Activated CD8-positive, alpha-beta T cell treated with anti-CD3 and anti-CD28 coated beads for 36 hours (primary cell): ENCODE measurements at regions not wholly inside any gene's neighbourhood (a gene's known extent, or its start where the extent isn't known, plus 50 kb on each side); places are given as distances from the start of the nearest gene placed in this dataset.

Source experiments
- ATAC-seq: fragments of 200-7000 bp; cut with Tn5 transposase; one replicate; pipeline ENCODE4 v1.10.0; 2021; ENCODE audit warnings: mild to moderate bottlenecking, moderate library complexity
- CTCF ChIA-PET: fragments of 350-600 bp; sonication (Branson Sonifier 250); formaldehyde crosslinking; loops from one replicate; lab custom pipeline; 2021; ENCODE audit warnings: antibody characterized with exemption; lab: Charles Lee
- POLR2A ChIA-PET: fragments of 350-600 bp; sonication (Branson Sonifier 250); formaldehyde crosslinking; loops from one replicate; lab custom pipeline; 2021; ENCODE audit warnings: antibody characterized with exemption; lab: Charles Lee
- DNase-seq: peaks from one replicate; pipeline ENCODE4 v3.0.0-alpha.2; 2020
- H3K27ac Mint-ChIP-seq: one replicate; pipeline ENCODE4 v1.8.0; 2021; ENCODE audit warnings: mild to moderate bottlenecking, mixed read lengths
- H3K27me3 Mint-ChIP-seq: one replicate; pipeline ENCODE4 v1.8.0; 2021; ENCODE audit warnings: mixed read lengths
- H3K36me3 Mint-ChIP-seq: one replicate; pipeline ENCODE4 v1.8.0; 2021; ENCODE audit warnings: low read depth, mixed read lengths
- H3K4me1 Mint-ChIP-seq: one replicate; pipeline ENCODE4 v1.8.0; 2021; ENCODE audit warnings: low read depth, mixed read lengths
- H3K4me3 Mint-ChIP-seq: one replicate; pipeline ENCODE4 v1.8.0; 2021; ENCODE audit warnings: mild to moderate bottlenecking, moderate library complexity, mixed read lengths
- H3K9me3 Mint-ChIP-seq: one replicate; pipeline ENCODE4 v1.8.0; 2021; ENCODE audit warnings: mixed read lengths
- CTCF ChIP-seq: fragments of 200-600 bp; IDR thresholded peaks from one replicate; pipeline ENCODE4 v1.8.0; 2022; ENCODE audit warnings: antibody characterized with exemption, mild to moderate bottlenecking
- intact Hi-C: fragments of 100-400 bp; cut with micrococcal nuclease; formaldehyde crosslinking; loops from one replicate; pipeline ENCODE4 v1.10.0; 2022

- Mint-ChIP-seq H3K27me3 (peaks cover 2% of the 10 kb centered on the region), H3K36me3 (no peaks in the 10 kb centered on the region), H3K27ac (no peak overlapping the region), H3K4me1 (no peaks in the 10 kb centered on the region), H3K4me3 (no peak overlapping the region), H3K9me3 (no peaks in the 10 kb centered on the region)
- DNase-seq (no peak), ATAC-seq (no peak)
- intact Hi-C loops, result no loop called here
- POLR2A ChIA-PET, result no interaction called here
- TF ChIP-seq CTCF, result no peak
- CTCF ChIA-PET, result no interaction called here
Measured at GRCh38 chr6:95682476-95682875, 105.1 kb downstream of the MANEA start.

GRCh38 chr6:95685822-95686221 is 108.5 kb downstream of the MANEA start:
- Mint-ChIP-seq H3K27me3 (no peaks in the 10 kb centered on the region), H3K4me3 (no peak overlapping the region), H3K9me3 (peaks cover under 1% of the 10 kb centered on the region), H3K36me3 (no peaks in the 10 kb centered on the region), H3K4me1 (no peaks in the 10 kb centered on the region), H3K27ac (no peak overlapping the region)
- no peak for ATAC-seq
- CTCF ChIA-PET, result no interaction called here
- TF ChIP-seq CTCF, result no peak
- intact Hi-C loops, result no loop called here
- DNase-seq, result no peak
- POLR2A ChIA-PET, result no interaction called here

- no peaks in the 10 kb centered on the region for H3K27me3 Mint-ChIP-seq
- intact Hi-C loops, result no loop called here
- H3K4me3 Mint-ChIP-seq, result no peak overlapping the region
- H3K27ac Mint-ChIP-seq, result no peak overlapping the region
- no peak for DNase-seq
- CTCF ChIA-PET, result no interaction called here
- no peaks in the 10 kb centered on the region for H3K4me1 Mint-ChIP-seq
- TF ChIP-seq CTCF, result no peak
- H3K36me3 Mint-ChIP-seq, result no peaks in the 10 kb centered on the region
- no peak for ATAC-seq
- POLR2A ChIA-PET, result no interaction called here
- H3K9me3 Mint-ChIP-seq, result peaks cover 3% of the 10 kb centered on the region
Measured at GRCh38 chr6:95686272-95686671, 108.9 kb downstream of the MANEA start.

- no peak overlapping the region for H3K4me3 Mint-ChIP-seq
- H3K9me3 Mint-ChIP-seq, result peaks cover 3% of the 10 kb centered on the region
- ATAC-seq, result no peak
- intact Hi-C loops, result no loop called here
- DNase-seq, result no peak
- no peak overlapping the region for H3K27ac Mint-ChIP-seq
- no peak for TF ChIP-seq CTCF
- no peaks in the 10 kb centered on the region for H3K36me3 Mint-ChIP-seq
- ChIA-PET CTCF (no interaction called here), POLR2A (no interaction called here)
- H3K27me3 Mint-ChIP-seq, result no peaks in the 10 kb centered on the region
- H3K4me1 Mint-ChIP-seq, result no peaks in the 10 kb centered on the region
Measured at GRCh38 chr6:95686895-95687294, 109.6 kb downstream of the MANEA start.

- H3K36me3 Mint-ChIP-seq, result no peaks in the 10 kb centered on the region
- DNase-seq, result no peak
- no peak for ATAC-seq
- no peaks in the 10 kb centered on the region for H3K4me1 Mint-ChIP-seq
- intact Hi-C loops, result no loop called here
- H3K4me3 Mint-ChIP-seq, result no peak overlapping the region
- POLR2A ChIA-PET, result no interaction called here
- H3K27me3 Mint-ChIP-seq, result no peaks in the 10 kb centered on the region
- CTCF ChIA-PET, result no interaction called here
- no peak overlapping the region for H3K27ac Mint-ChIP-seq
- H3K9me3 Mint-ChIP-seq, result peaks cover 3% of the 10 kb centered on the region
- TF ChIP-seq CTCF, result no peak
Measured at GRCh38 chr6:95687839-95688238, 110.5 kb downstream of the MANEA start.
